Mesenteric fat pad (tissue), 1 donor: ENCODE measurements at regions not wholly inside any gene's neighbourhood (a gene's known extent, or its start where the extent isn't known, plus 50 kb on each side); places are given as distances from the start of the nearest gene placed in this dataset.

Source experiments
- DNase-seq: peaks from one replicate; pipeline ENCODE4 v3.0.0-alpha.2; 2020; ENCODE audit warnings: low spot score
- donor health status: DM: yes; HTN: yes; CAD: no.

DNA sequence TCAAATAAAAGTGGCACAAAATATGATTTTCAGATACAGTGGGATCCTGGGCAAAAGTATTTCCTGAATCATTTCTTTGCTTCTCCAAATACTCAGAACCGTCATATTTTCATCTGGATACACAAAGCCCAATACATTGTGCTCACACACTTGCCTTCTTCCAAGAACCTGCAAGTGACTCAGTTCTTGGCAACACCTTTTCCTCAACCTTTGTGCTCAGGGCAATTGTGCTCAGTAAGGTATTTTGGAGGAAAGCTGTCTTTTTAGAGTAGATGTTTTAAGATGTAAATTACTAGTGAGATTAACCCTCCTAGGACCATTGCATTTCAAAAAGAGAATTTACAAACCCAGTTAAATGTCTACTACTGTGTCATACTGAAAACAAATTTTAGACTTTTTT, 233.5 kb downstream of the EFNB2 start:
- no peak for DNase-seq

DNA sequence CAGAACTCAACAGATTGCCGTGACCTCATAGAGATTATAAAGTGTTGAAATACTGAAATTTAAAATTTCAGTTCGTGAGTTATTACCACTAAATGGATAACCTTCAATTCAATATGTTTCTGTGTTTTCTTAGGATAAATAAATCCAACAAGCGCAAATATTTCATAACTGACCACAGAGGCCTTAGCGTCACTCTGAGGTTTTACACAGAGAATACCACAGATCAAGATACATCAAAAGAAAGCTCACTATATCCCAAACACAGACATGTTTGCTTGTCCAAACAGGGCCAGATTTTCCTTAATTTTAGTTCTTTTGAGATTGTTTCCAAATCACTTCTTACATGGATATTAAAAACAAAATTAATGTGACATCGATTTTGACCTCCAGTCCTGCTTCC, 235.8 kb downstream of the EFNB2 start:
- DNase-seq, result no peak

DNA sequence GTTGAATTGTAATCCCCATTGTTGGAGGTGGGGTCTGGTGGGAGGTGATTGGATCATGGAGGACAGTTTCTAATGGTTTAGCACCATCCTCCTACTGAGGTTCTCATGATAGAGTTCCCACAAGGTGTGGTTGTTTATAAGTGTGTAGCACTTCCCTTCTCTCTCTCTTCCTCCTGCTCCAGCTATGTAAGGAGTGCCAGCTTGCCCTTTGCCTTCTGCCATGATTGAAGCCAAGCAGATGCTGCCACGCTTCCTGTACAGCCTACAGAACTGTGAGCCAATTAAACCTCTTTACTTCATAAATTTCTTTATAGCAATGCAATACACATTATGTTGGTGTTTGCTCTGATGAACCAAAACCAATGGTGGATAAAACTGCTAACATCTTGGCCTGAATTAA, 238.2 kb downstream of the EFNB2 start:
- no peak for DNase-seq

DNA sequence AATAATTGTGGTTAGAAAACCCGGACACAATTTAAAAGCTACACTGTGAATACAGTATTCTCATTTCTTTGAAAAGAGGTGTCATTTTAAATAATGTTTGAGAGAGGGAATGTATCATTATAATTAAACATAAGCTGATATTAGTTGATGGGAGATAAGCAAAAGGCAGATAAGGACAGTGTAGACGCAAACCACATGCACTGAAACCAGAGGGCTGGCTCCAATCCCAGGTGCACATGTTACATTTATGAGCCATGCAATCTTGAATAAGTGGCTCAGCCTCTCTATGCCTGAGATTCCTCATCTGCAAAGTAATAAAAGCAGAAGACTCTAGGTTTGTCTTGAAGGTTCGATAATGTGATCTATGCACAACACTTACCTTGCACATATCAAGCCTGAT, 238.7 kb downstream of the EFNB2 start:
- DNase-seq, result no peak

DNA sequence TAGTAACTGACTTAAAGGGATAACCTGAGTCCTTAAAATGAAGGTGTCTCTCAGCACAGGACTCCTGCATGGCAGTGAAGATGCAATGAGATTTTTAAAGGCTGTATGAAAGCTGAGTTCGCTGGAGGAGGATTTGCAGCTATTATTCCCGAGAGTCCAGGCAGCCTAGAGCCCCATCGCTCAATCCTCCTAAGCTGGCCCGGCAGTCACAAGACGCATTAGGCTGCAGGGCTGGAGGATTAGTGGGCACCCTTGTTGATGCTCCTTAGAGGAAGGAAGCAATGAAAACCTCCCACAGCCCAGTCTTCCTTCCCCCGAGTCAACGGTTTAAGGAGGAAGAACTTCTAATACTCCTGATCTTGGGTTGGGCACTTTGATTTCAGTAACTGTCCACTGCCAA, 239.5 kb downstream of the EFNB2 start:
- no peak for DNase-seq

DNA sequence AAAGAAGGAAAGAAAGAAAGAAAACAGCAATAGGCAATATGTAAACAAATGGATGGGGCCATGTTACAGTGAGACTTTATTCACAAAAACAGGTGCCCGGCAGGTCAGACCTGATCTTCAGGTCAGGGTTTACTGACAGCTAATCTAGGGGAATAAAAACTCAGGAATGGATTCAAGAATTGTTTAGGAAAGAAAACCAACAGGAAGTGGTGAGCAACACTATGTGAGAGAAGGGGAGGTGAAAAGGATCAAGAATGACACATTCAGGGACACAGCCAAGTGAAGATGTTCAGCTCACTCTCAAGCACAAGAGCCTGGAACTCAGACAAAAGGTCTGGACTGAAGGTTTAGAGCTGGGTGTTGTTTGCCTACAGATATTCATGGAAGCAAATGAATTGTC, 244.5 kb downstream of the EFNB2 start:
- DNase-seq, result no peak

DNA sequence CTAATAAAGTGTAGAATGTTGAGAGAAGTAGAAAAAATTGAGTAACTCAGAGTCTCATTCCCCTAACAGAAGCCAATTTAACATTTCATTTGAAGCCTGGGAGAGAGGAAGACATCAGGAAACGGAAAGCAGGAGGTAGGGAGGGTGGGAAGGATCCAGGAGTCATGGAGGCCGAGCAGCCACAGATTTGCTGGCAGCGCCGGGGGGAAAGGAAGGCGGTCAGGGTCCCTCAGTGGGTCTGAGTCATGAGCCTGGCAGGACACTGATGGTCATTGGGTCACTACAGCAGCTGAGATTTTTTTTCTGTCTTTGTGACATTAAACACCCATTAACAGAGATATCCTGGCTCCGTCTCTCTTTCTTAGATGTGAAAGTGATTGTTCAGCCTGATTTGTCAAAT, 248.1 kb downstream of the EFNB2 start:
- no peak for DNase-seq

DNA sequence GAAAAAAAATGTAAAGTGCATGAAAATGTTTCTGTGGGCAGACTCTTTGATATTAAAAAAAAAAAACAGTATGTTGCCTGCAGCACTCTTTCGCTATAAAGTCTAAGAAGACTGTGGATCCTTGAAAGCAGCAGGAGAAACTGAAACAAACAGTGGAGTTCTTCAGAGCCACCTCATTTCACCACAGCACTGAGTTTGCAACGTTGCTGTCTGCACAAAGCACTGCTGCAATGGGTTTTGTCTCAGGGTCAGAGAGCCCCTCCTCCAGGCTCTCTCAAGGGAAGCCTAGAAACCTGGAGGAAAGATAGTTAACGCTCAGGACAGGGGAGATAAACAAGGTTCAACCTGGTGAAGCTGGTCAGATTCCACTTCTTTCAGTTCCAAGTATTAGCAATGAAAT, 248.7 kb downstream of the EFNB2 start:
- no peak for DNase-seq

DNA sequence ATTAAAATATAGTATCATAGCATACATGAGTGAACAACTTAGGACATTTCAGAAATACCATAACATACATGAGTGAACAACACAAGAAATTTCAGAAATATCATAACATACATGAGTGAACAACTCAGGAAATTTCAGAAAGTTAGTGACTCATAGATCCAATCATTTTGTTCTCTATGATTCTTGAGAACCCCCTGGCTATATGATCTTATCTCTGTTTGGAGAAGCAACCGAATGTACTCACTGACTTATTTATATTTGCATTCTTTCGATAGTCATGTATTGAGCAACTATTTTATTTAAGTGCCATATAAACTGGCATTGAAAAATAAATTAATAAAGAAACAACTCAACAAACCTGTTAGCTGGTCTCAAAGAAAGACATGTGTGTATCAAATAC, 251.1 kb downstream of the EFNB2 start:
- DNase-seq, result no peak

DNA sequence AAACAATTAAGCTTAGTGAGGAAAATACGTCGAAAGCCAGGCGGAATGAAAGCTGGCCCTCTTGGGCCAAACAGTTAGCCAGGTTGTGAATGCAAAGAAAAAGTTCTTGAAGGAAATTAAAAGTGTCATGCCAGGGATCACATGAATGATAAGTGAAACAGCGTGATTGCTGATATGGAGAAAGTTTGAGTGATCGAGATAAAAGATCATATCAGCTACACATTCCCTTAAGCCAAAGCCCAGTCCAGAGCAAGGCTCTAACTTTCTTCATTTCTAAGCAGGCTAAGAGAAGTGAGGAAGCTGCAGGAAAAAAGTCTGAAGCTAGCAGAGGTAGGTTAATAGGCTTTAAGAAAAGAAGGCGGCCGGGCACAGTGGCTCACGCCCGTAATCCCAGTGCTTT, 254.0 kb downstream of the EFNB2 start:
- no peak for DNase-seq

DNA sequence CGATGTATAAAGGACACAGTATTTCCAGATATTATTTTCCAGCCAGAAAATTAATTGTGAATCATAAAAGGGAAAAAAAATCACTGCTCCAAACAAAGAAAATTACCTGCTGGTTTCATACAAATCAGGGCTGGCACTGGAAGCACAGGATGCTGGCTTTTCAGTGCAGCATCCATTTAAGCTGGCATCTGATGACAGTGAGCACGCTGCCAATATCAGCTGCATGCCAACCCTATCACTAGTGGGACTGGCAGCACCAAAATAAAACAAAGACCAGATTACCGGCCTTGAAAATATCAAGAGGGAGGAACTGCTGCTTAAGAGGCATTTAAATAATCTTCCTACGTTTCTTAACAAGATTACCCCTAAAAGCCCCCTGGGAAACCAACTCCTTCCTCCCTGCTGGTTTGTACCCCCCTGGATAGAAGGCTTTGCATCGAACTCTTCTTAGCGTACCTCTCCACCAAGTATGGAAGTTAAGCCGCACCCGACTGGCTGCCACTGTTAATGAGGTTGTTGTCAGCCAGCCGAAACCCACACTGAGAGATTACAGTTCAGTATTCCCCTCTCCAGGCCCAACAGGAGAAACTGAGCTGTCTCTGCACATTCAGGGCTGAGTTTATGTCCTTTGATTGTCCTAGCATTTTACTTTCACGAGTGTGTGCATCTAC, 257.8 kb downstream of the EFNB2 start:
- DNase-seq, result no peak

DNA sequence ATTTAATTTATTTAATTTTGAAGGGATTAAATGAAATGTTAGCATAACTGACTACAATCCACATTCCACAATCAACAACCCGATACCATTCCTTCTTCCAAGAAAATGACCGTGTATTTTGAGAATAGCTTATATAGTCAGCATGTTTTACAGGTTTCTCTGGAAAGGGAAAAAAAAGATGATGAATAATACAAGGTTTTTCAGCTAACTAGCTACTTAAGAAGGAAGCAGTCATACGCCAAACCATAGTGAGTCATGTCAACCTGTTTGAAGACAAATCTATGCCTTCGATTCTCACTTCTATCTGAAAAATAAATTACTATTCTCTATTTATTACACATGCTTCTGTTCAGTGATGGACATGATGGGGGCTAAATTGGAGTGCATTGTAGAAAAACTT, 258.6 kb downstream of the EFNB2 start:
- DNase-seq, result no peak

DNA sequence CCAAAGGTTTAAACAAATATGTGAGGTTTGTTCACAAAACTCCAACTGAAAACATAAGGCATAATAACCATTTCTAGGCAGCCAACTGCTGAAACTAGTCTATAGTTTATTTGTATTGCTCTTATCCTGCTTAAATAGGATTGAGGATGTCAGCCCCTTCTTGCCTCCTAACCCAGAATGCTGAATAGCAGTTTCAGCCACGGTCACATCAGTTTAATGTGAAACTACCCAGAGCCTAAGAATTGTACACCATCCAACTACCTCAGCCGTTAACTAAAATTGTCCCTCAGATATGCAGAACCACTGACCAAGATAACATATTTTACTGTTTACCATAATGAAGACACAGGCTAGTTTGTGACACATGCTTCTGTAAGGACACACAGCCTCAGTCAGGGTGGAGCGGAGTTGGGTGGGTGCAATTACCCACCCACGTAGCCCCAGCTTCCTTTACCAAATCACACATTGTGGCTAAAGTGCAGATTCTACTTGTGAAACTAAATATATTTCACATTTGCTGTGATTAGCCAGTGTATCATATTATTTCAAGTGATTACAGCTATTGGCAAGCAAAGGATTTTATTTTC, 259.9 kb downstream of the EFNB2 start:
- DNase-seq, result no peak

DNA sequence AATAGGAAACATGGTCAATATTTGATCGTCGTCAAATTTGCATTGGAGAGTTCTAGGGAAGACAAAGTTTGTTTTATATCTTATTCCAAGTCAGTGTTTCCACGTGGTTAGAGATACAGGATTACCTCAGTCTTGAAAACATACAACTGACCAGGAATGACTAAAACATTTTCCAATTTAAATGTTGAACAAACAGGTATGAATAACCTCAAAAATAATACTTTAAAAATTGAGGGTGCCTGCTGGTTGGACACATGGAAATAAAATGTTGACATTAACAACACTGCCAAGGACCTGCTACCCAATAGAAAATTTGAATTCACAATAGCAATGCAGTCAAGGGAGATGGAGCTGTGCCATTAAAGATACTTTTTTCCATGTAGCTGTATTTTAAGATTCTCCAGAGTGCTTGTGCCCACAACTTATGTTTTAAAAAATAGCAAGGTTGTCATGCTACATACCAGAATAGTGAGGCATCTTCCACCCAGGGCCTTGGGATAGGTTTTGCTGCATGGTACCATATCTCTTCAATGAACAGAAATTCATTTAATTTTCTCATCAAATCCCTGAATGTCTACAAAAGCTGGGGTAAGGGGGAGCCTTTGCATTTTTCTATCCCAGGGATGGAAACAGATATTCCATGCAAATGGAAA, 260.8 kb downstream of the EFNB2 start:
- DNase-seq, result no peak

DNA sequence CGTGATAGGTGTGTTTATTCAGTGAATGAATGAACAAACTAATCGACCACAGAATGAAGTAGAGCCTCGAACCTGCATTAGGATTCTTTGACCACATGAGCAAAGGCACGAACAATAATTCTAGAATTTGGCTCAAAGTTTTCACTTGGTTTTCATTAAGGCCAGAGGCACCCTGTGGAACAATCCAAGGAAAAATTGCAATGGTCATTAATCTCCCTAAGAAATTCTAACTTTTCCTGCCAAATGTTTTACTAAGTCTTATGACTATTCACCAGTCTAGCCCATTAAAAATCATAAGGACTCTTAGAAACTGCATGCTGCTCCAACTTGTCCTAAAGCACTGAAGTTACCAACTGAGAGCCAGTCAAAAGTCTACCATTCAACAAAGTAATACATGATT, 271.7 kb downstream of the EFNB2 start:
- no peak for DNase-seq

DNA sequence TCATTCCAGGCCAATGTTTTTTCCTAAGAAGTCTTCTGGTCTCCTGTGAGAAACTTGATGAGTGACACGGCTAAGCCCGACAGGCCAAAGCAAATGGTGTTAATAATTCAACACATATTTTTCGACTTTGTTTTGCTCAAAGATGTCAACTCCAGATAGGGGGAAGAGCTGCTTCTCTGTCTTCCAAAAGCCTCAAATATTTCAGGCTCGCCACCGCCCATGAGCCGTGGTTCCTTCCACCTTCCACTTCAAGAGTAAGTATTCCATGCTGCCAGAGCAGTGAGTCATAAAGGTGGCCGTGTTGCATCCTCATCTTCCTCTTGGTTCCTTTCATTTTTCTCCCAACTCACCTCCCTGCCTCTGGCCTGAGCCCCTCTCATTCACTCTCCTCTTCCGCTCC, 272.6 kb downstream of the EFNB2 start:
- no peak for DNase-seq

DNA sequence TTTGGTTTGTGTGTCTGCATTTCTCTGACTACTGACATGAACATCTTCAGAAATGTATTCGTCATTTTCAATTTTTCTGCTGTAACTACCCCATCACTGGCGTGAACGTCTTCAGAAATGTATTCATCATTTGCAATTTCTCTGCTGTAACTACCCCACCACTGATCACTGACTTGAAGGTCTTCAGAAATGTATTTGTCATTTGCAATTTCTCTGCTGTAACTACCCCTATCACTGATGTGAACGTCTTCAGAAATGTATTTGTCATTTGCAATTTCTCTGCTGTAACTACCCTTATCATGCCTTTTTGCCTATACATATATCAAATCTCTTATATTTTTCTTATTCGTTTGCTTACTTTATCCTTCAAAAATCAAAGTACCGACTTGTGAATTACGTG, 274.0 kb downstream of the EFNB2 start:
- DNase-seq, result no peak

DNA sequence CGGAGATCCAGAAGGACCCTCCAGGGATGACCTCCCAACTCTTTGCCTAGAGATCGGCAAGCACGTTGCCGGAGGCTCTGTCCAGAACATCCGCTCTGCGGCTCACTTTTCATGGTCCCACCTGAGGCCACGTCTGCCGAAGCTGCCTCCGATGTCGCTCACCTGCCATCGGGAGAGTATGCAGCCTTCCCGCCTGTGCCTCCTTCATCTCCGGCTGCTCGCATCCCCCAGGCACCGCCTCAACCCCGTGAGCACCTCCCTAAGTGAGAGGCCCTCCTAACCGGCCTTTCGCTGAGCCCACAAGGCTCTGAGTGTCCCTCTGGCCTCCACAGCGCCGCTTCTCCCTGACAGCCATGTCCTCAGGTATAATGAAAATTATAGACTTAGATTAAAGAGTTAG, 275.1 kb downstream of the EFNB2 start:
- DNase-seq, result no peak

DNA sequence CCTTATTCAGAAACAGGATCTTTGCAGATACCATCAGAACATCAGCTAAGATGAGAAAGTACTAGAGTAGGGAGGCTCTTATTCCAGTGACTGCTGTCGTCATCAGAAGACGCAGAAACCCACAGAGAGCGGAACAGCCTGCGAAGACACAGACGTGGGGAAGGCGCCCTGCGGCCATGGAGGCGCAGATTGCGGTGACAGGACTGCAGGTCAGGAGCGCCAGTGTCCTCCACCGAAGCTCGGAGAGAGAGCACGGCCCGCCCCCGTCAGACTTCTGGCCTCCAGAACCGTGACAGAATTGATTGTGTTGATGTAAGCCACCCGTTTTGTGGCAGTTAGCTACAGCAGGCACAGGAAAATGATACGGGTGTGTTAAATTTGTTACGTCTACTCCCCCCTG, 275.5 kb downstream of the EFNB2 start:
- no peak for DNase-seq

DNA sequence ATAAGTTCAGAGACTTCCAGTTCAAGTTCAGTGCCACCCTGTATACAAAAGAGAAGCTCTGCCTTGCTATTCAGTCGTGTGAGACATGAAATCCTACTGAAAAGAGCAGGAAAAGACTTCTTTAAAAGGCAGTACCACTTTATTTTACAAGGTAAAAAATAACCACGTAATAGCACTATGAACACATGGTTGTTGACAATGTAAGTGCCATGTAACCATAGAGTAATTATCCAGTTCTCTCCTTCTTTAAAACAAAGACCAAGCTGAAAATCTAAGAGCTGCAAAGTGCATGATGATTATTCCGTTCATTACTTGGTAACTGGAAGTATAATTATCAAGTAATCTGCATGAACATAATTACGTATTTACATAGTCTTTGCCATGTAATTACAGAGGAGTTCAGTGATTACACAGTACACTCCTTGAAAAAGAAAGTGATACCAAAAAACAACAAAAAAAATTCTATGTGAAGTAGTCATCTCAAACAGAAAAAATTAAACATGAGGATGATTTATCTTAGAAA, 288.7 kb downstream of the EFNB2 start:
- DNase-seq, result no peak

DNA sequence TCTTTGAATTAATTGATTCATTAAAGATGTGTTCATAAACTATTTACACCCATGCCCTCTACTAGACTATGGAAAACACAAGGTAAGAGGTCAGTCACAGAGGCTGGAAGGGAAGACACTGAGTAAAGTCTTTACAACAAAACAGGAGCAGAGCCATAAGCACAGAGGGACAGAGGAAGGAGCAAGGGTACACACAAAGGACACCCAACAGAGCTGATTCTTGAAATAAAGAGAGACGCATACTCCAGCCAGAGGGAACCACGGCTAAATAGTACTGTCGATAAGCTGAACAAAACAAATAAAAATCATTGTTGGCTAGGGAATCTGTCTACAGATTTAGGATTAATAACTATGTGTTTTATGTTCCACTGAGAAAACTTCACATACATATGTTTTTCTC, 289.2 kb downstream of the EFNB2 start:
- DNase-seq, result no peak

DNA sequence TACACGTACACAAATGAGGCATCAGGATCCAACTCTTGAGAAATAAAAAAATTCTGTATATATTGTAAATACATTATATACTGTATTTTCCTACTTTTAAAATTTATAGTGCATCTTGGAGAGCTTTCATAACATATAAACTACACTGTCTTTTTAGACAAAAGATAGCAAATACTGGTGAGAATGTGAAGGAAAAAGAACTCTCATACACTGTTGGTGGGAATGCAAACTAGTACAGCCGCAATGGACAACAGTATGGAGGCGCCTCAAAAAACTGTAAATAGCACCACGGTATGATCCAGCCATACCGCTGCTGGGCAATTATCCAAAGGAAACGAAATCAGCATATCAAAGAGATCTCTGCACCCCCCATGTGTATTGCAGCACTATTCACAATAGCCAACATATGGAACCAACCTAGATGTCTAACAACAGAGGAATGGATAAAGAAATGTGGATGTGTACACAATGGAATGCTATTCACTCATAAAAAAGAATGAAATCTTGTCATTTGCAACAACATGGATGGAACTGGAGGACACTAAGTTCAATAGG, 292.4 kb downstream of the EFNB2 start:
- DNase-seq, result no peak
